Thyroid gland (tissue), 4 donors: ENCODE measurements at regions not wholly inside any gene's neighbourhood (a gene's known extent, or its start where the extent isn't known, plus 50 kb on each side); places are given as distances from the start of the nearest gene placed in this dataset.

Source experiments
- CTCF ChIP-seq, 6 experiments: fragments of 200-600 bp in 3 of 6; fragments of 450-650 bp in 3 of 6; sonication (generic) in 3 of 6; IDR thresholded peaks; one replicate each; pipeline ENCODE4 v1.5.1; 2016 to 2019; ENCODE audit warnings: antibody characterized with exemption in 6 of 6, mild to moderate bottlenecking in 2 of 6, inconsistent platforms in 1 of 6, moderate library complexity in 1 of 6
- POLR2A ChIP-seq, 2 donors: fragments of 450-650 bp; IDR thresholded peaks; one replicate each; pipeline ENCODE4 v1.6.1; 2017; ENCODE audit warnings: antibody characterized with exemption in 2 of 2, mild to moderate bottlenecking in 2 of 2, moderate library complexity in 1 of 2

- no peak for TF ChIP-seq CTCF (IDR thresholded peaks at IDR 0.05)
- TF ChIP-seq POLR2A (IDR thresholded peaks at IDR 0.05): no peak
Measured at GRCh38 chr10:16367621-16368292, 69.1 kb upstream of the PTER start.
